K562 (cell line): ENCODE measurements at regions not wholly inside any gene's neighbourhood (a gene's known extent, or its start where the extent isn't known, plus 50 kb on each side); places are given as distances from the start of the nearest gene placed in this dataset.
A peak's percentile ranks its signal among the peaks of the same experiment; 100 is the strongest.

Experiments used
- ATAC-seq: fragments of 200-7000 bp; cut with Tn5 transposase; 3 replicates; pipeline ENCODE4 v1.9.1; 2020; ENCODE audit warnings: moderate library complexity
- BruUV-seq: library from RNA; stranded (reverse); fragments of 400-500 nt; replicated peaks from 2 replicates; lab custom pipeline; 2021; lab: Mats Ljungman, UMichigan
- CTCF ChIA-PET: fragments of 300-600 bp; formaldehyde crosslinking; extraction: SDS; loops from one replicate; lab custom pipeline; 2021; ENCODE audit warnings: low intra/inter-chr PET ratio; lab: Yijun Ruan, JAX
- POLR2A ChIA-PET: fragments of 300-600, 350-650 bp; sonication (Branson Sonifier 250); formaldehyde crosslinking; extraction: SDS; loops from one replicate; lab custom pipeline; 2021; ENCODE audit warnings: antibody characterized with exemption, inconsistent platforms; lab: Yijun Ruan, JAX
- DNase-seq, 4 experiments: peaks; one replicate each; pipeline versions ENCODE4 v3.0.0 to v3.0.0-alpha.2; 2011 to 2018; ENCODE audit warnings: low spot score in 3 of 4, mixed read lengths in 3 of 4; ENCODE audit errors: extremely low read depth in 1 of 4
- FAIRE-seq: peaks from 2 replicates; lab custom pipeline; 2011; peaks lifted over from hg19 to GRCh38; lab: Jason Lieb, UNC
- H2AFZ ChIP-seq: 2 replicates; pipeline ENCODE4 v1.6.0; 2011; ENCODE audit warnings: low read depth, low read length, control low read depth, inconsistent platforms
- H3K27ac ChIP-seq: fragments of 200-600 bp; 3 replicates; pipeline ENCODE4 v1.8.0; 2011; ENCODE audit warnings: low read depth, mild to moderate bottlenecking, control low read depth, inconsistent platforms, low read length, moderate library complexity, mixed read lengths; ENCODE audit errors: extremely low read depth
- H3K27me3 ChIP-seq, 2 experiments: fragments of 300-600 bp in 1 of 2; 2 replicates in 1 of 2; 3 replicates in 1 of 2; pipeline versions ENCODE4 v1.6.0 to v1.8.0; 2011; ENCODE audit warnings: inconsistent platforms in 2 of 2, low read length in 2 of 2, mild to moderate bottlenecking in 1 of 2, mixed read lengths in 1 of 2, moderate library complexity in 1 of 2; ENCODE audit not compliant: control insufficient read depth in 2 of 2, insufficient read depth in 2 of 2
- H3K36me3 ChIP-seq: fragments of 300-600 bp; 3 replicates; pipeline ENCODE4 v1.8.0; 2011; ENCODE audit warnings: mild to moderate bottlenecking, low read length, inconsistent platforms; ENCODE audit not compliant: control insufficient read depth, insufficient read depth
- H3K4me1 ChIP-seq, 2 experiments: fragments of 200-600 bp in 1 of 2; replicated peaks in 1 of 2; 2 replicates in 1 of 2; 3 replicates in 1 of 2; pipeline versions ENCODE4 v1.5.1 to v1.8.0; 2011; ENCODE audit warnings: inconsistent platforms in 2 of 2, low read length in 2 of 2, mild to moderate bottlenecking in 1 of 2, mixed read lengths in 1 of 2, moderate library complexity in 1 of 2; ENCODE audit not compliant: control insufficient read depth in 2 of 2, insufficient read depth in 2 of 2
- H3K4me2 ChIP-seq: 2 replicates; pipeline ENCODE4 v1.6.1; 2011; ENCODE audit warnings: low read length, control low read depth, inconsistent platforms, mixed read lengths; ENCODE audit not compliant: insufficient read depth
- H3K4me3 ChIP-seq: fragments of 200-600 bp; sonication (generic), shearing (Covaris generic); 2 replicates; pipeline ENCODE4 v1.5.1; 2016; ENCODE audit warnings: control low read depth, inconsistent platforms
- H3K79me2 ChIP-seq: fragments of 200-600 bp; 3 replicates; pipeline ENCODE4 v1.8.0; 2011; ENCODE audit warnings: low read length, inconsistent platforms; ENCODE audit not compliant: control insufficient read depth, insufficient read depth
- H3K9ac ChIP-seq, 2 experiments: 2 replicates each; pipeline versions ENCODE4 v1.6.0 to v1.6.1; 2011; ENCODE audit warnings: low read depth in 2 of 2, low read length in 2 of 2, control low read depth in 1 of 2, inconsistent platforms in 1 of 2, mild to moderate bottlenecking in 1 of 2, mixed read lengths in 1 of 2; ENCODE audit not compliant: insufficient read depth in 1 of 2
- H3K9me1 ChIP-seq: one replicate; pipeline ENCODE4 v1.6.0; 2011; ENCODE audit warnings: inconsistent platforms, mild to moderate bottlenecking, low read length, moderate library complexity; ENCODE audit not compliant: control insufficient read depth, insufficient read depth
- H3K9me3 ChIP-seq: replicated peaks from 2 replicates; pipeline ENCODE4 v1.5.1; 2011; ENCODE audit warnings: low read depth, low read length, inconsistent platforms; ENCODE audit not compliant: control insufficient read depth, insufficient read depth
- H4K20me1 ChIP-seq: replicated peaks from 2 replicates; pipeline ENCODE4 v1.6.1; 2011; ENCODE audit warnings: low read length, inconsistent platforms, mixed read lengths; ENCODE audit not compliant: control insufficient read depth, insufficient read depth
- MBD1 ChIP-seq: fragments of 250-450 bp; sonication (Bioruptor Pico); IDR thresholded peaks from 2 replicates; pipeline ENCODE4 v1.8.0; 2022; ENCODE audit warnings: inconsistent platforms
- NFIC ChIP-seq: fragments of 450-650 bp; IDR thresholded peaks from 2 replicates; pipeline ENCODE4 v1.6.1; 2017; ENCODE audit warnings: mild to moderate bottlenecking, inconsistent platforms
- NFXL1 ChIP-seq: fragments of 450-650 bp; formaldehyde crosslinking; IDR thresholded peaks from 2 replicates; pipeline ENCODE4 v1.4.0; 2021; ENCODE audit warnings: mild to moderate bottlenecking
- NUFIP1 ChIP-seq: fragments of 450-650 bp; IDR thresholded peaks from 2 replicates; pipeline ENCODE4 v1.6.1; 2018; ENCODE audit not compliant: partially characterized antibody
- PATZ1 ChIP-seq: fragments of 250-450 bp; sonication (Bioruptor Pico); IDR thresholded peaks from 2 replicates; pipeline ENCODE4 v1.5.0; 2020; ENCODE audit warnings: mild to moderate bottlenecking, borderline replicate concordance
- PYGO2 ChIP-seq: fragments of 450-650 bp; IDR thresholded peaks from 2 replicates; pipeline ENCODE4 v1.6.1; 2016; ENCODE audit warnings: mild to moderate bottlenecking, missing genetic modification characterization, moderate library complexity, missing compliant biosample characterization
- TCF7 ChIP-seq: sonication (generic); IDR thresholded peaks from 2 replicates; pipeline ENCODE4 v1.6.1; 2016; ENCODE audit warnings: antibody characterized with exemption, borderline replicate concordance
- ZNF41 ChIP-seq: fragments of 250-450 bp; sonication (Bioruptor Pico); conservative IDR thresholded peaks from 2 replicates; pipeline ENCODE4 v1.4.0; 2020; ENCODE audit warnings: mild to moderate bottlenecking
- ZNF445 ChIP-seq: fragments of 250-450 bp; sonication (Bioruptor Pico); IDR thresholded peaks from 2 replicates; pipeline ENCODE4 v1.4.0; 2020; ENCODE audit warnings: low read depth, mild to moderate bottlenecking, moderate library complexity
- ZNF592 ChIP-seq: fragments of 450-650 bp; IDR thresholded peaks from 2 replicates; pipeline ENCODE4 v1.6.1; 2017; ENCODE audit warnings: antibody characterized with exemption, mild to moderate bottlenecking
- ZNF655 ChIP-seq: fragments of 250-450 bp; sonication (Bioruptor Pico); IDR thresholded peaks from 2 replicates; pipeline ENCODE4 v1.5.0; 2021
- ZNF778 ChIP-seq: fragments of 450-650 bp; formaldehyde crosslinking; IDR thresholded peaks from 2 replicates; pipeline ENCODE4 v1.4.0; 2020; ENCODE audit warnings: mild to moderate bottlenecking, moderate library complexity
- ZSCAN29 ChIP-seq: fragments of 450-650 bp; IDR thresholded peaks from 2 replicates; pipeline ENCODE4 v1.6.1; 2017
- WGBS: fragments of 100-300 bp; shearing (Covaris generic); methylation state at CpG from one replicate; pipeline ENCODE4 v1.1.6; 2016; ENCODE audit warnings: low coverage, mixed read lengths; ENCODE audit not compliant: insufficient coverage; ENCODE audit errors: missing lambda C conversion rate; 5-methylcytosine and 5-hydroxymethylcytosine counted together
- in situ Hi-C: fragments of 300-500 bp; cut with MboI; formaldehyde crosslinking; loops from 4 replicates; pipeline ENCODE4 v1.15.0; 2018; ENCODE audit warnings: inconsistent platforms, mixed read lengths
- intact Hi-C: fragments of 100-400 bp; cut with micrococcal nuclease; formaldehyde crosslinking; loops from 2 replicates; pipeline ENCODE4 v1.14.2; 2022

GRCh38 chr3:17840651-17841050 is 98.2 kb upstream of the TBC1D5 start:
- POLR2A ChIA-PET: interaction anchor here (0.9 to 1.3 kb wide), 5 partner anchors 9 to 411 kb away, joined by 3 to 4 read pairs (median 3); no protein-coding TSS in a partner anchor
- CTCF ChIA-PET: interaction anchor here (0.5 to 2.3 kb wide), 5 partner anchors 196 to 582 kb away, joined by 4 to 17 read pairs (median 7); no protein-coding TSS in a partner anchor
- H3K4me3 ChIP-seq: no peak overlapping the region
- no peaks in the 10 kb centered on the region for H4K20me1 ChIP-seq
- no peaks in the 10 kb centered on the region for H3K9me1 ChIP-seq
- H3K36me3 ChIP-seq: no peaks in the 10 kb centered on the region
- no peak overlapping the region for H2AFZ ChIP-seq
- no peaks in the 10 kb centered on the region for H3K4me1 ChIP-seq
- in situ Hi-C loops (loop anchor here (25.0 kb wide), 1 partner anchor 203 kb away; no protein-coding TSS in a partner anchor), intact Hi-C loops (loop anchor here (1.0 to 5.0 kb wide), 6 partner anchors 42 to 1238 kb away; no protein-coding TSS in a partner anchor)
- peak; percentile 10 for ATAC-seq
- no peak for DNase-seq
- peaks cover 0 to 5% of the 10 kb centered on the region in 2 experiments; a peak in 3 of 5 replicates for H3K27me3 ChIP-seq
- no peak overlapping the region for H3K4me2 ChIP-seq
- H3K9ac ChIP-seq: no peak overlapping the region
- no peaks in the 10 kb centered on the region for H3K79me2 ChIP-seq
- H3K27ac ChIP-seq: no peak overlapping the region
- H3K9me3 ChIP-seq: no peaks in the 10 kb centered on the region
- 54% methylated on average over 5 of the region's 5 CpGs for WGBS
- FAIRE-seq: no peak
- BruUV-seq: no TSS peak
- TF ChIP-seq NFIC: no peak
- no peak for TF ChIP-seq ZNF592
- TF ChIP-seq ZNF41 (CRISPR knock-in tag): no peak
- no peak for TF ChIP-seq PATZ1
- no peak for TF ChIP-seq MBD1 (CRISPR knock-in tag)
- no peak for TF ChIP-seq ZSCAN29
- TF ChIP-seq PYGO2 (tag): no peak
- no peak for TF ChIP-seq ZNF445 (CRISPR knock-in tag)
- TF ChIP-seq TCF7: no peak
- TF ChIP-seq ZNF778: no peak
- no peak for TF ChIP-seq NFXL1 (CRISPR knock-in tag)
- TF ChIP-seq ZNF655 (CRISPR knock-in tag): no peak
- no peak for TF ChIP-seq NUFIP1
